ENCODE measurements at regions not wholly inside any gene's neighbourhood (a gene's known extent, or its start where the extent isn't known, plus 50 kb on each side); places are given as distances from the start of the nearest gene placed in this dataset.

- no peaks in the 10 kb centered on the region for H3K27me3 ChIP-seq
- no peak overlapping the region for H3K4me3 ChIP-seq
- H3K36me3 ChIP-seq: no peaks in the 10 kb centered on the region
- H3K27ac ChIP-seq: no peak overlapping the region
- no peaks in the 10 kb centered on the region for H3K4me1 ChIP-seq
- H3K9me3 ChIP-seq: no peaks in the 10 kb centered on the region
- no peak for DNase-seq (ENCODE audit: low spot score)
- TF ChIP-seq CTCF (IDR thresholded peaks at IDR 0.05): no peak
Observed at GRCh38 chr15:87527416-87527815, 729.1 kb downstream of the NTRK3 start.

GRCh38 chr15:87523516-87523915, 733.0 kb downstream of the NTRK3 start:
- Histone ChIP-seq H3K36me3 (no peaks in the 10 kb centered on the region), H3K4me3 (no peak overlapping the region), H3K9me3 (no peaks in the 10 kb centered on the region), H3K4me1 (no peaks in the 10 kb centered on the region), H3K27ac (no peak overlapping the region), H3K27me3 (no peaks in the 10 kb centered on the region)
- no peak for DNase-seq (ENCODE audit: low spot score)
- no peak for TF ChIP-seq CTCF (IDR thresholded peaks at IDR 0.05)

- TF ChIP-seq CTCF (IDR thresholded peaks at IDR 0.05): no peak
- Histone ChIP-seq H3K9me3 (no peaks in the 10 kb centered on the region), H3K4me3 (no peak overlapping the region), H3K27ac (no peak overlapping the region), H3K27me3 (no peaks in the 10 kb centered on the region), H3K36me3 (no peaks in the 10 kb centered on the region), H3K4me1 (no peaks in the 10 kb centered on the region)
- no peak for DNase-seq (ENCODE audit: low spot score)
Observed at GRCh38 chr15:87522997-87523396, 733.5 kb downstream of the NTRK3 start.

GRCh38 chr15:87518957-87519356, 737.6 kb downstream of the NTRK3 start:
- no peak for DNase-seq (ENCODE audit: low spot score)
- no peak for TF ChIP-seq CTCF (IDR thresholded peaks at IDR 0.05)
- H3K27ac ChIP-seq: no peak overlapping the region
- no peaks in the 10 kb centered on the region for H3K27me3 ChIP-seq
- H3K4me1 ChIP-seq: no peaks in the 10 kb centered on the region
- H3K36me3 ChIP-seq: no peaks in the 10 kb centered on the region
- H3K9me3 ChIP-seq: no peaks in the 10 kb centered on the region
- H3K4me3 ChIP-seq: no peak overlapping the region

- TF ChIP-seq CTCF (IDR thresholded peaks at IDR 0.05): no peak
- Histone ChIP-seq H3K4me3 (no peak overlapping the region), H3K27me3 (no peaks in the 10 kb centered on the region), H3K36me3 (no peaks in the 10 kb centered on the region), H3K4me1 (no peaks in the 10 kb centered on the region), H3K9me3 (no peaks in the 10 kb centered on the region), H3K27ac (no peak overlapping the region)
- no peak for DNase-seq (ENCODE audit: low spot score)
Observed at GRCh38 chr15:87508086-87508485, 748.5 kb downstream of the NTRK3 start.

GRCh38 chr15:87502173-87502572, 754.4 kb downstream of the NTRK3 start:
- no peak overlapping the region for H3K4me3 ChIP-seq
- no peaks in the 10 kb centered on the region for H3K27me3 ChIP-seq
- DNase-seq (ENCODE audit: low spot score): no peak
- no peak overlapping the region for H3K27ac ChIP-seq
- no peaks in the 10 kb centered on the region for H3K9me3 ChIP-seq
- H3K36me3 ChIP-seq: no peaks in the 10 kb centered on the region
- H3K4me1 ChIP-seq: peaks cover 0 to under 1% of the 10 kb centered on the region in 2 donors
- no peak for TF ChIP-seq CTCF (IDR thresholded peaks at IDR 0.05)

Data from right atrium auricular region (tissue), 2 donors.